HCT116 (cell line): ENCODE measurements at regions not wholly inside any gene's neighbourhood (a gene's known extent, or its start where the extent isn't known, plus 50 kb on each side); places are given as distances from the start of the nearest gene placed in this dataset.

Source experiments
- ATAC-seq: fragments of 200-7000 bp; cut with Tn5 transposase; 2 replicates; pipeline ENCODE4 v1.9.1; 2020; ENCODE audit warnings: mild to moderate bottlenecking, moderate library complexity
- BruUV-seq: library from RNA; stranded (reverse); fragments of 400-500 nt; replicated peaks from 2 replicates; lab custom pipeline; 2021; lab: Mats Ljungman, UMichigan
- CTCF ChIA-PET: fragments of 300-600 bp; sonication (Branson Sonifier 250); formaldehyde crosslinking; loops from one replicate; lab custom pipeline; 2021; ENCODE audit warnings: antibody characterized with exemption; lab: Charles Lee
- POLR2A ChIA-PET: fragments of 300-600, 350-600 bp; sonication (Branson Sonifier 250); formaldehyde crosslinking; loops from one replicate; lab custom pipeline; 2021; ENCODE audit warnings: antibody characterized with exemption; lab: Charles Lee
- RAD21 ChIA-PET, 2 experiments: fragments of 300-600 bp; sonication (Branson Sonifier 250); formaldehyde crosslinking; loops; one replicate each; lab custom pipeline; 2023; ENCODE audit warnings: low total read pairs in 2 of 2; ENCODE audit not compliant: uncharacterized antibody in 2 of 2, unreplicated experiment in 2 of 2, low non-redundant PET in 1 of 2; lab: Charles Lee
- DNase-seq: peaks from one replicate; pipeline ENCODE4 v3.0.0-alpha.2; 2010; ENCODE audit warnings: low read depth, low spot score
- H2AFZ ChIP-seq: fragments of 200-600 bp; shearing (Covaris generic), sonication (generic); 2 replicates; pipeline ENCODE4 v1.6.1; 2017; ENCODE audit warnings: low read depth, mixed run types, mixed read lengths, antibody characterized with exemption, low read length; ENCODE audit not compliant: poor library complexity, severe bottlenecking
- H3K27ac ChIP-seq: 2 replicates; pipeline ENCODE4 v1.5.1; 2012; ENCODE audit warnings: low read depth, low read length
- H3K27me3 ChIP-seq: fragments of 200-600 bp; sonication (generic); 2 replicates; pipeline ENCODE4 v1.6.1; 2016; ENCODE audit warnings: mixed run types, low read length, mixed read lengths; ENCODE audit not compliant: insufficient read depth
- H3K36me3 ChIP-seq, 2 experiments: fragments of 200-500 bp in 1 of 2; fragments of 200-600 bp in 1 of 2; sonication (Bioruptor generic) in 1 of 2; sonication (generic) in 1 of 2; 2 replicates each; pipeline versions ENCODE4 v1.5.1 to v1.6.1; 2014 to 2016; ENCODE audit warnings: low read length in 2 of 2, inconsistent platforms in 1 of 2, mixed read lengths in 1 of 2, mixed run types in 1 of 2; ENCODE audit not compliant: insufficient read depth in 2 of 2, control insufficient read depth in 1 of 2
- H3K4me1 ChIP-seq, 2 experiments: fragments of 200-600 bp in 1 of 2; sonication (generic) in 1 of 2; 2 replicates each; pipeline versions ENCODE4 v1.5.1 to v1.6.1; 2012 to 2017; ENCODE audit warnings: low read length in 2 of 2, inconsistent platforms in 1 of 2, mild to moderate bottlenecking in 1 of 2, mixed read lengths in 1 of 2, mixed run types in 1 of 2, moderate library complexity in 1 of 2; ENCODE audit not compliant: insufficient read depth in 2 of 2, control insufficient read depth in 1 of 2
- H3K4me2 ChIP-seq: fragments of 200-600 bp; sonication (generic); 2 replicates; pipeline ENCODE4 v1.6.1; 2017; ENCODE audit warnings: mixed run types, low read length, mixed read lengths
- H3K4me3 ChIP-seq, 2 experiments: fragments of 200-600 bp in 1 of 2; sonication (generic) in 1 of 2; replicated peaks in 1 of 2; 2 replicates each; pipeline ENCODE4 v1.5.1; 2011 to 2016; ENCODE audit warnings: low read length in 2 of 2, control low read depth in 1 of 2, low read depth in 1 of 2, mild to moderate bottlenecking in 1 of 2, mixed read lengths in 1 of 2, mixed run types in 1 of 2
- H3K79me2 ChIP-seq: fragments of 200-600 bp; sonication (generic); 2 replicates; pipeline ENCODE4 v1.6.1; 2017; ENCODE audit warnings: mild to moderate bottlenecking, mixed run types, low read length, moderate library complexity, mixed read lengths; ENCODE audit not compliant: insufficient read depth
- H3K9ac ChIP-seq: fragments of 200-600 bp; sonication (generic); 2 replicates; pipeline ENCODE4 v1.6.1; 2016; ENCODE audit warnings: low read length, mixed read lengths
- H3K9me2 ChIP-seq: fragments of 200-600 bp; sonication (generic), shearing (Covaris generic); 2 replicates; pipeline ENCODE4 v1.6.1; 2017; ENCODE audit warnings: mixed run types, mild to moderate bottlenecking, moderate library complexity; ENCODE audit not compliant: insufficient read depth
- H3K9me3 ChIP-seq, 2 experiments: fragments of 200-500 bp in 1 of 2; fragments of 200-600 bp in 1 of 2; sonication (Bioruptor generic) in 1 of 2; sonication (generic) in 1 of 2; 2 replicates each; pipeline ENCODE4 v1.6.1; 2014 to 2017; ENCODE audit warnings: low read length in 2 of 2, mixed read lengths in 2 of 2, inconsistent platforms in 1 of 2, low read depth in 1 of 2, mild to moderate bottlenecking in 1 of 2, mixed run types in 1 of 2, moderate library complexity in 1 of 2; ENCODE audit not compliant: control insufficient read depth in 1 of 2, insufficient read depth in 1 of 2
- H4K20me1 ChIP-seq: fragments of 200-600 bp; sonication (generic), shearing (Covaris generic); 2 replicates; pipeline ENCODE4 v1.6.1; 2017; ENCODE audit warnings: mixed run types, mild to moderate bottlenecking, moderate library complexity; ENCODE audit not compliant: insufficient read depth
- CBX3 ChIP-seq: IDR thresholded peaks from 2 replicates; pipeline ENCODE4 v1.6.1; 2012; ENCODE audit warnings: low read depth
- CTCF ChIP-seq, 3 experiments: fragments of 200-600 bp in 1 of 3; sonication (generic) in 1 of 3; IDR thresholded peaks in 2 of 3; conservative IDR thresholded peaks in 1 of 3; 2 replicates each; pipeline ENCODE4 v1.5.1; 2012 to 2017; ENCODE audit warnings: low read depth in 2 of 3, low read length in 2 of 3, antibody characterized with exemption in 1 of 3, borderline replicate concordance in 1 of 3, control low read depth in 1 of 3, mild to moderate bottlenecking in 1 of 3, mixed read lengths in 1 of 3, mixed run types in 1 of 3, moderate library complexity in 1 of 3; ENCODE audit not compliant: insufficient read depth in 1 of 3
- EGR1 ChIP-seq: IDR thresholded peaks from 2 replicates; pipeline ENCODE4 v1.6.1; 2012; ENCODE audit warnings: low read depth
- ELF1 ChIP-seq: IDR thresholded peaks from 2 replicates; pipeline ENCODE4 v1.6.1; 2012; ENCODE audit warnings: low read depth, borderline replicate concordance
- POLR2A ChIP-seq: IDR thresholded peaks from 2 replicates; pipeline ENCODE4 v1.7.0; 2011; ENCODE audit warnings: borderline replicate concordance; ENCODE audit not compliant: insufficient read depth, insufficient read length; ENCODE audit errors: extremely low read depth
- POLR2AphosphoS5 ChIP-seq: IDR thresholded peaks from 2 replicates; pipeline ENCODE4 v1.6.1; 2011; ENCODE audit warnings: mild to moderate bottlenecking, low read depth, low read length, moderate library complexity
- RAD21 ChIP-seq: IDR thresholded peaks from 2 replicates; pipeline ENCODE4 v1.6.1; 2012; ENCODE audit warnings: low read depth, mild to moderate bottlenecking
- REST ChIP-seq: IDR thresholded peaks from 2 replicates; pipeline ENCODE4 v1.6.1; 2012; ENCODE audit warnings: low read depth
- SIN3A ChIP-seq: IDR thresholded peaks from 2 replicates; pipeline ENCODE4 v1.6.1; 2012; ENCODE audit warnings: low read depth
- SP1 ChIP-seq: IDR thresholded peaks from 2 replicates; pipeline ENCODE4 v1.6.1; 2012; ENCODE audit warnings: low read depth
- SRF ChIP-seq: IDR thresholded peaks from 2 replicates; pipeline ENCODE4 v1.6.1; 2012; ENCODE audit warnings: low read depth
- YY1 ChIP-seq: IDR thresholded peaks from 2 replicates; pipeline ENCODE4 v1.6.1; 2011; ENCODE audit warnings: low read length, low read depth, moderate library complexity, mild to moderate bottlenecking; ENCODE audit not compliant: insufficient replicate concordance; ENCODE audit errors: extremely low read depth
- ZBTB33 ChIP-seq: IDR thresholded peaks from 2 replicates; pipeline ENCODE4 v1.6.1; 2011; ENCODE audit warnings: mild to moderate bottlenecking, low read length, moderate library complexity; ENCODE audit not compliant: insufficient replicate concordance; ENCODE audit errors: extremely low read depth
- ZFX ChIP-seq: fragments of 450-650 bp; IDR thresholded peaks from 2 replicates; pipeline ENCODE4 v1.6.1; 2017
- ZNF274 ChIP-seq: fragments of 200-500 bp; sonication (Bioruptor generic); IDR thresholded peaks from 2 replicates; pipeline ENCODE4 v1.6.1; 2014; ENCODE audit warnings: mild to moderate bottlenecking, low read depth, low read length, inconsistent platforms
- intact Hi-C: fragments of 100-400 bp; cut with micrococcal nuclease; formaldehyde crosslinking; loops from 2 replicates; pipeline ENCODE4 v1.10.0; 2022

GRCh38 chr4:62656006-62656405 is 1455.9 kb downstream of the ADGRL3 start:
- Histone ChIP-seq H4K20me1 (no peaks in the 10 kb centered on the region), H2AFZ (no peak overlapping the region), H3K36me3 (no peaks in the 10 kb centered on the region), H3K9ac (no peak overlapping the region), H3K4me2 (no peak overlapping the region), H3K4me1 (no peaks in the 10 kb centered on the region), H3K9me3 (peaks cover 9 to 14% of the 10 kb centered on the region in 2 experiments; a peak in 2 of 4 replicates), H3K27me3 (no peaks in the 10 kb centered on the region), H3K27ac (no peak overlapping the region), H3K4me3 (no peak overlapping the region), H3K79me2 (no peaks in the 10 kb centered on the region), H3K9me2 (no peaks in the 10 kb centered on the region)
- intact Hi-C loops, result no loop called here
- TF ChIP-seq ELF1 (no peak), POLR2AphosphoS5 (no peak), ZBTB33 (no peak), SIN3A (no peak), SP1 (no peak), SRF (no peak), POLR2A (no peak), EGR1 (no peak), YY1 (no peak), RAD21 (no peak), ZFX (no peak), CBX3 (no peak), CTCF (IDR thresholded peaks at IDR 0.05 in 2 of 3, conservative IDR thresholded peaks at IDR 0.05 in 1 of 3; ENCODE audit: borderline replicate concordance in 1 of 3, insufficient read depth in 1 of 3, low read depth in 2 of 3, low read length in 2 of 3) (no peak), REST (no peak), ZNF274 (no peak)
- ChIA-PET CTCF (no interaction called here), POLR2A (no interaction called here), RAD21 (no interaction called here)
- BruUV-seq, result no TSS peak
- no peak for ATAC-seq
- DNase-seq, result no peak
